Upper lobe of left lung (tissue), 4 donors: ENCODE measurements at regions not wholly inside any gene's neighbourhood (a gene's known extent, or its start where the extent isn't known, plus 50 kb on each side); places are given as distances from the start of the nearest gene placed in this dataset.

ENCODE experiments used
- EP300 ChIP-seq, 4 donors: sonication (generic); formaldehyde crosslinking; IDR thresholded peaks; one replicate each; pipeline ENCODE4 v1.5.1; 2017; ENCODE audit warnings: antibody characterized with exemption in 4 of 4, control low read depth in 2 of 4
- POLR2A ChIP-seq, 4 donors: fragments of 450-650 bp; IDR thresholded peaks; one replicate each; pipeline ENCODE4 v1.5.1; 2016 to 2017; ENCODE audit warnings: antibody characterized with exemption in 4 of 4, mild to moderate bottlenecking in 2 of 4
- POLR2AphosphoS5 ChIP-seq, 2 donors: sonication (generic); formaldehyde crosslinking; IDR thresholded peaks; one replicate each; pipeline ENCODE4 v1.5.1; 2017; ENCODE audit warnings: antibody characterized with exemption in 2 of 2
- TF ChIP-seq, protein P1 (sequence below), 6 experiments: fragments of 450-650 bp in 4 of 6; fragments of 200-600 bp in 2 of 6; sonication (generic) in 2 of 6; IDR thresholded peaks; one replicate each; pipeline ENCODE4 v1.5.1; 2016 to 2019; ENCODE audit warnings: antibody characterized with exemption in 6 of 6

- TF ChIP-seq, protein P1, sequence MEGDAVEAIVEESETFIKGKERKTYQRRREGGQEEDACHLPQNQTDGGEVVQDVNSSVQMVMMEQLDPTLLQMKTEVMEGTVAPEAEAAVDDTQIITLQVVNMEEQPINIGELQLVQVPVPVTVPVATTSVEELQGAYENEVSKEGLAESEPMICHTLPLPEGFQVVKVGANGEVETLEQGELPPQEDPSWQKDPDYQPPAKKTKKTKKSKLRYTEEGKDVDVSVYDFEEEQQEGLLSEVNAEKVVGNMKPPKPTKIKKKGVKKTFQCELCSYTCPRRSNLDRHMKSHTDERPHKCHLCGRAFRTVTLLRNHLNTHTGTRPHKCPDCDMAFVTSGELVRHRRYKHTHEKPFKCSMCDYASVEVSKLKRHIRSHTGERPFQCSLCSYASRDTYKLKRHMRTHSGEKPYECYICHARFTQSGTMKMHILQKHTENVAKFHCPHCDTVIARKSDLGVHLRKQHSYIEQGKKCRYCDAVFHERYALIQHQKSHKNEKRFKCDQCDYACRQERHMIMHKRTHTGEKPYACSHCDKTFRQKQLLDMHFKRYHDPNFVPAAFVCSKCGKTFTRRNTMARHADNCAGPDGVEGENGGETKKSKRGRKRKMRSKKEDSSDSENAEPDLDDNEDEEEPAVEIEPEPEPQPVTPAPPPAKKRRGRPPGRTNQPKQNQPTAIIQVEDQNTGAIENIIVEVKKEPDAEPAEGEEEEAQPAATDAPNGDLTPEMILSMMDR (IDR thresholded peaks at IDR 0.05), result no peak
- TF ChIP-seq POLR2AphosphoS5 (IDR thresholded peaks at IDR 0.05) (no peak), POLR2A (IDR thresholded peaks at IDR 0.05) (no peak), EP300 (IDR thresholded peaks at IDR 0.05) (no peak)
These were observed 90.0 kb downstream of the EDN3 start for GRCh38 chr20:59390437-59390836.
